ENCODE measurements at regions not wholly inside any gene's neighbourhood (a gene's known extent, or its start where the extent isn't known, plus 50 kb on each side); places are given as distances from the start of the nearest gene placed in this dataset.

DNA sequence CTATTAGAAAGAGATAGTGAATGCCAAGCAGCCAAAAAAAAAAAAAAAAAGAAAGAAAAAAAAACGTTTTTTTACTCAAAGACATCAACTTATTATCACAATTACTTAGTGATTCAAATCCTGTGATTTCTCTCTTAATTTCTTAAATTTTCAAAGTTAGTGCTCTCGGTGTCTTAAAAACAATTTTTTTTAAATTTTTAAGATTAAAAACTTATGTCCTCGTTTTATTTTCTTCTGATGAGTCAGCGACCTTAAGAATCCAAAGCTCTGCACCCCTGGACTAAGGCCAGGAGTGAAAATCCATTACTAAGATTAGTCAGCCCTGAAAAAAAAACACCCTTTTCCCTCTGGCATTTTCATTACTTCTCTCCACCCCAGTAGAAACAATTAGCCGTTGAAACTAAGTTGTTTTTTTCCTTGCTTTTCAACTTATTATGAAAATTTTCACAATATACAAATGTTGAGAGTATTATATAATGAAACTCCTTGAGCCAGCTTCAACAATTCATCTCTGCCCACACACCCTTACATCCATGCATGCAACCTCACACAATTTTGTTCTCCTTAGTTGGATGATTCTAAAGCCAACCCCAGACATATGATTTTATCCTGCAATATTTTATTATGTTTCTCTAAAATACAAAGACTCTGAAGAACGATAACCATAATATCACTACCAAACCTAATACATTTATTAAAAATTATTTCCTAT, 85.6 kb upstream of the CARMIL1 start:
- no peak overlapping the region for H3K4me3 ChIP-seq (ENCODE audit: low read depth in 1 of 2, low read length in 1 of 2)
- no peaks in the 10 kb centered on the region for H3K27me3 ChIP-seq
- no peaks in the 10 kb centered on the region for H3K36me3 ChIP-seq
- H3K4me1 ChIP-seq (ENCODE audit: control insufficient read depth in 1 of 2, insufficient read depth in 1 of 2, low read depth in 1 of 2, low read length in 1 of 2) = no peaks in the 10 kb centered on the region
- no peak overlapping the region for H3K27ac ChIP-seq
- TF ChIP-seq, protein P1, sequence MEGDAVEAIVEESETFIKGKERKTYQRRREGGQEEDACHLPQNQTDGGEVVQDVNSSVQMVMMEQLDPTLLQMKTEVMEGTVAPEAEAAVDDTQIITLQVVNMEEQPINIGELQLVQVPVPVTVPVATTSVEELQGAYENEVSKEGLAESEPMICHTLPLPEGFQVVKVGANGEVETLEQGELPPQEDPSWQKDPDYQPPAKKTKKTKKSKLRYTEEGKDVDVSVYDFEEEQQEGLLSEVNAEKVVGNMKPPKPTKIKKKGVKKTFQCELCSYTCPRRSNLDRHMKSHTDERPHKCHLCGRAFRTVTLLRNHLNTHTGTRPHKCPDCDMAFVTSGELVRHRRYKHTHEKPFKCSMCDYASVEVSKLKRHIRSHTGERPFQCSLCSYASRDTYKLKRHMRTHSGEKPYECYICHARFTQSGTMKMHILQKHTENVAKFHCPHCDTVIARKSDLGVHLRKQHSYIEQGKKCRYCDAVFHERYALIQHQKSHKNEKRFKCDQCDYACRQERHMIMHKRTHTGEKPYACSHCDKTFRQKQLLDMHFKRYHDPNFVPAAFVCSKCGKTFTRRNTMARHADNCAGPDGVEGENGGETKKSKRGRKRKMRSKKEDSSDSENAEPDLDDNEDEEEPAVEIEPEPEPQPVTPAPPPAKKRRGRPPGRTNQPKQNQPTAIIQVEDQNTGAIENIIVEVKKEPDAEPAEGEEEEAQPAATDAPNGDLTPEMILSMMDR (IDR thresholded peaks at IDR 0.05) = no peak
- no peaks in the 10 kb centered on the region for H3K9me3 ChIP-seq

DNA sequence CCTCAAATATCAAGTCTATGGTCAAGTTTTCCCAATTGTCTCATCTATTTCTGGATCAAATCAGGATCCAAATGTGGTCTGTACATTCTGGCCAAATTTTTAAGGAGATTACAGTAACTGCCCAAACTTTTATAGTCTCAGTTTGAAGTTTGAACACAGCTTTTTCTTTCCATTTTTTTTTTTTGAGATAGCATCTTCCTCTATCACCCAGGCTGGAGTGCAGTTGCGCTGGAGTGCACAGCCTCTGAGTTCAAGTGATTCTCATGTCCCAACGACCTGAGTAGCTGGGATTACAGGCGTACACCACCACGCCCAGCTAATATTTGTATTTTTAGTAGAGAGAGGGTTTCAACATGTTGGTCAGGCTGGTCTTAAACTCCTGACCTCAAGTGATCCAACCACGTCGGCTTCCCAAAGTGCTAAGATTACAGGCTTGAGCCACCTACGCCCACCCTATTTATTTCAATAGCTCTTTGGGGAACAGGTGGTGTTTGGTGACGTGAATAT, 84.9 kb upstream of the CARMIL1 start:
- Histone ChIP-seq H3K9me3 (no peaks in the 10 kb centered on the region), H3K4me3 (ENCODE audit: low read depth in 1 of 2, low read length in 1 of 2) (no peak overlapping the region), H3K4me1 (ENCODE audit: control insufficient read depth in 1 of 2, insufficient read depth in 1 of 2, low read depth in 1 of 2, low read length in 1 of 2) (no peaks in the 10 kb centered on the region), H3K27ac (no peak overlapping the region), H3K27me3 (no peaks in the 10 kb centered on the region), H3K36me3 (no peaks in the 10 kb centered on the region)
- TF ChIP-seq, protein P1 (IDR thresholded peaks at IDR 0.05) = no peak

DNA sequence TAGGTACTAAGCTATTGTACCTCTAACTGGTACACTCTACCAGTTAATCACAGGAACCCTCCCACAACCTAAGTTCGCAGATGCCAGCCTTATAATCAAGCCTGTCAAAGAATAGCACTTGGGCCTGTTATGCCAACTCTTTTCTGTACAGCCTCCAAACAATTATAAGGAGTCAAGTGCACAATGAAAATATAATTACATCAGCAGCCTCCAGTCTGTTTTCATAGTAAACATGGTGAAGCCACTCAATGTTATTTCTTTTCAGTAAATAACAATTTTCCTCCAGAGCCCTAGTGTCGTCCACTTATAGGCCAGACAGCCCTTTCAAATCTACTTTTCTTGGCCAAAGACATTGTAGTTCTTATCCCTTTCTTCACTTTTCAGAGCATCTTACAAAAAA, 82.7 kb upstream of the CARMIL1 start:
- no peak overlapping the region for H3K27ac ChIP-seq
- no peaks in the 10 kb centered on the region for H3K4me1 ChIP-seq (ENCODE audit: control insufficient read depth in 1 of 2, insufficient read depth in 1 of 2, low read depth in 1 of 2, low read length in 1 of 2)
- TF ChIP-seq, protein P1 (IDR thresholded peaks at IDR 0.05) = no peak
- H3K4me3 ChIP-seq (ENCODE audit: low read depth in 1 of 2, low read length in 1 of 2) = no peak overlapping the region
- no peaks in the 10 kb centered on the region for H3K36me3 ChIP-seq
- H3K27me3 ChIP-seq = no peaks in the 10 kb centered on the region
- no peaks in the 10 kb centered on the region for H3K9me3 ChIP-seq

DNA sequence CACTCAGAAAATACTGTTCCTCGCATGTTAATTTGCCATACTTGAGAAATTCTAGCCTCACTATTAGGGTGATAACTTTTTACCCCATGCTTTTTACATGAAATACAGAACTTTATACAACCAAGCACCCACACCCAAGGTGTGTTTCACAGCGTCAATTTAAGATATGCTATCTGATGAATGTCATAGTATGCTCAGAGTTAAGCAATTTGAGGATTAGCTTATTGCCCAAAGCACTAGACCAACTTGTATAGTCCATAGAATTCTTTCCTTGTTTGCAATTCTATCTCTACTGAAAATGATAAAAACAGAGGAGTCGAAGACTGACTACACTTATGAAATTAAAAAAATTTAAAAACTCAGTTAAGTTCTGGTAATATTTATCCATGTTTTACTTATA, 82.1 kb upstream of the CARMIL1 start:
- H3K36me3 ChIP-seq = no peaks in the 10 kb centered on the region
- H3K4me1 ChIP-seq (ENCODE audit: control insufficient read depth in 1 of 2, insufficient read depth in 1 of 2, low read depth in 1 of 2, low read length in 1 of 2) = no peaks in the 10 kb centered on the region
- TF ChIP-seq, protein P1 (IDR thresholded peaks at IDR 0.05) = no peak
- H3K4me3 ChIP-seq (ENCODE audit: low read depth in 1 of 2, low read length in 1 of 2) = no peak overlapping the region
- H3K9me3 ChIP-seq = no peaks in the 10 kb centered on the region
- H3K27me3 ChIP-seq = no peaks in the 10 kb centered on the region
- no peak overlapping the region for H3K27ac ChIP-seq

DNA sequence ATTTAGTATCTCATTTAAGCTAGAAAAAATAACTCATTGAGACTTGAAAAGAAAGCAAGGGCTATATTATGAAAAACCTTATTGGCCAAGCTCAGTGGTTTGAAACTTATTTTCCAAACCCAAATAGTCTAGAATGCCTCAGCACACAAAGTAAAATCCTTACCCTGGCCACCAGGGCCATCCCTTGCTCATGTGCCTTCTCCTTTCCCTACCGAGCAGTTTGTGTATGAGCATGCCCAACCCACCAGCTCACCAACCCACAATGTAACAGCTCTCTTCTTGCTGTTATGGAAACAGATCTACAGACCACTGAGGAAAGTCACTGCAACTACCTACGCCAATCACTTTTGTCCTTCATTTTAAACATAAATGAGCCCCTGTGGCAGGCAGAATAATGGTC, 79.6 kb upstream of the CARMIL1 start:
- no peaks in the 10 kb centered on the region for H3K27me3 ChIP-seq
- H3K4me1 ChIP-seq (ENCODE audit: control insufficient read depth in 1 of 2, insufficient read depth in 1 of 2, low read depth in 1 of 2, low read length in 1 of 2) = no peaks in the 10 kb centered on the region
- H3K9me3 ChIP-seq = no peaks in the 10 kb centered on the region
- TF ChIP-seq, protein P1 (IDR thresholded peaks at IDR 0.05) = no peak
- H3K36me3 ChIP-seq = no peaks in the 10 kb centered on the region
- no peak overlapping the region for H3K4me3 ChIP-seq (ENCODE audit: low read depth in 1 of 2, low read length in 1 of 2)
- no peak overlapping the region for H3K27ac ChIP-seq

All from neutrophil (primary cell).